ENCODE measurements at regions not wholly inside any gene's neighbourhood (a gene's known extent, or its start where the extent isn't known, plus 50 kb on each side); places are given as distances from the start of the nearest gene placed in this dataset.
A peak's percentile ranks its signal among the peaks of the same experiment; 100 is the strongest.
"Not testable (repeated sequence)": the region's sequence is repeated elsewhere in the genome, so short reads cannot be mapped to it uniquely, and the experiment has no call there.

- Histone ChIP-seq H3K9me3 (ENCODE audit: low read length) (peaks cover 4% of the 10 kb centered on the region; the same call in 1 of the 2 replicates), H3K4me1 (ENCODE audit: low read length) (no peaks in the 10 kb centered on the region), H3K27ac (ENCODE audit: low read length) (no peak overlapping the region), H3K4me3 (ENCODE audit: low read length) (no peak overlapping the region), H4K20me1 (ENCODE audit: insufficient read depth, low read depth, low read length) (no peaks in the 10 kb centered on the region), H3K27me3 (ENCODE audit: low read length) (no peaks in the 10 kb centered on the region), H3K36me3 (ENCODE audit: insufficient read depth, low read length) (no peaks in the 10 kb centered on the region), H3K9me2 (replicated peaks; ENCODE audit: insufficient read depth, low read length) (no peaks in the 10 kb centered on the region; the same call in 1 of the 2 replicates), H3K79me2 (ENCODE audit: low read length) (no peaks in the 10 kb centered on the region), H3K9ac (ENCODE audit: low read length) (no peak overlapping the region), H3K4me2 (ENCODE audit: low read depth, low read length, poor library complexity, severe bottlenecking) (no peak overlapping the region), H2AFZ (ENCODE audit: low read length) (no peak overlapping the region)
- DNase-seq = no peak
Measured at GRCh38 chr4:162469977-162470376, 306.2 kb upstream of the FSTL5 start.

- H3K27me3 ChIP-seq (ENCODE audit: low read length); H3K4me2 ChIP-seq (ENCODE audit: low read depth, low read length, poor library complexity, severe bottlenecking); H3K9me2 ChIP-seq (replicated peaks; ENCODE audit: insufficient read depth, low read length); H3K4me3 ChIP-seq (ENCODE audit: low read length); H2AFZ ChIP-seq (ENCODE audit: low read length); H3K79me2 ChIP-seq (ENCODE audit: low read length); DNase-seq; H3K36me3 ChIP-seq (ENCODE audit: insufficient read depth, low read length); H3K4me1 ChIP-seq (ENCODE audit: low read length); H3K9me3 ChIP-seq (ENCODE audit: low read length); H4K20me1 ChIP-seq (ENCODE audit: insufficient read depth, low read depth, low read length); H3K9ac ChIP-seq (ENCODE audit: low read length); H3K27ac ChIP-seq (ENCODE audit: low read length): not testable (repeated sequence)
Measured at GRCh38 chr4:162465356-162465755, 301.6 kb upstream of the FSTL5 start.

- no peak overlapping the region for H3K27ac ChIP-seq (ENCODE audit: low read length)
- H2AFZ ChIP-seq (ENCODE audit: low read length) = no peak overlapping the region
- no peak overlapping the region for H3K4me3 ChIP-seq (ENCODE audit: low read length)
- no peaks in the 10 kb centered on the region for H3K79me2 ChIP-seq (ENCODE audit: low read length)
- H3K27me3 ChIP-seq (ENCODE audit: low read length) = no peaks in the 10 kb centered on the region
- H4K20me1 ChIP-seq (ENCODE audit: insufficient read depth, low read depth, low read length) = no peaks in the 10 kb centered on the region
- DNase-seq = peak; percentile 48
- H3K36me3 ChIP-seq (ENCODE audit: insufficient read depth, low read length) = no peaks in the 10 kb centered on the region
- H3K9me3 ChIP-seq (ENCODE audit: low read length) = no peaks in the 10 kb centered on the region; the same call in 1 of the 2 replicates
- H3K9ac ChIP-seq (ENCODE audit: low read length) = no peak overlapping the region
- no peak overlapping the region for H3K4me2 ChIP-seq (ENCODE audit: low read depth, low read length, poor library complexity, severe bottlenecking)
- no peaks in the 10 kb centered on the region for H3K4me1 ChIP-seq (ENCODE audit: low read length)
- no peaks in the 10 kb centered on the region for H3K9me2 ChIP-seq (replicated peaks; ENCODE audit: insufficient read depth, low read length)
Measured at GRCh38 chr4:162461952-162462351, 298.2 kb upstream of the FSTL5 start.

GRCh38 chr4:162458051-162458450 lies 294.3 kb upstream of the FSTL5 start:
- Histone ChIP-seq H3K4me3 (ENCODE audit: low read length) (no peak overlapping the region), H2AFZ (ENCODE audit: low read length) (no peak overlapping the region), H3K27me3 (ENCODE audit: low read length) (no peaks in the 10 kb centered on the region), H3K27ac (ENCODE audit: low read length) (no peak overlapping the region), H3K9me3 (ENCODE audit: low read length) (peaks cover 6% of the 10 kb centered on the region; the same call in 1 of the 2 replicates), H3K9ac (ENCODE audit: low read length) (no peak overlapping the region), H3K79me2 (ENCODE audit: low read length) (no peaks in the 10 kb centered on the region), H3K9me2 (replicated peaks; ENCODE audit: insufficient read depth, low read length) (0 out of 2 replicates have a peak, but pooled peaks cover 7% of the 10 kb centered on the region), H3K4me2 (ENCODE audit: low read depth, low read length, poor library complexity, severe bottlenecking) (no peak overlapping the region), H4K20me1 (ENCODE audit: insufficient read depth, low read depth, low read length) (no peaks in the 10 kb centered on the region), H3K36me3 (ENCODE audit: insufficient read depth, low read length) (no peaks in the 10 kb centered on the region), H3K4me1 (ENCODE audit: low read length) (no peaks in the 10 kb centered on the region)
- DNase-seq = no peak

GRCh38 chr4:162457071-162457865 lies 293.5 kb upstream of the FSTL5 start:
- Histone ChIP-seq H3K9ac (ENCODE audit: low read length) (no peak overlapping the region), H3K4me3 (ENCODE audit: low read length) (no peak overlapping the region), H4K20me1 (ENCODE audit: insufficient read depth, low read depth, low read length) (no peaks in the 10 kb centered on the region), H3K4me2 (ENCODE audit: low read depth, low read length, poor library complexity, severe bottlenecking) (no peak overlapping the region), H3K36me3 (ENCODE audit: insufficient read depth, low read length) (no peaks in the 10 kb centered on the region), H3K79me2 (ENCODE audit: low read length) (no peaks in the 10 kb centered on the region), H3K4me1 (ENCODE audit: low read length) (no peaks in the 10 kb centered on the region), H3K9me2 (replicated peaks; ENCODE audit: insufficient read depth, low read length) (0 out of 2 replicates have a peak, but pooled peaks cover 7% of the 10 kb centered on the region), H3K27me3 (ENCODE audit: low read length) (no peaks in the 10 kb centered on the region), H2AFZ (ENCODE audit: low read length) (no peak overlapping the region), H3K27ac (ENCODE audit: low read length) (no peak overlapping the region), H3K9me3 (ENCODE audit: low read length) (peaks cover 6% of the 10 kb centered on the region; the same call in 1 of the 2 replicates)
- DNase-seq = no peak

GRCh38 chr4:162456106-162456505 lies 292.3 kb upstream of the FSTL5 start:
- H3K4me2 ChIP-seq (ENCODE audit: low read depth, low read length, poor library complexity, severe bottlenecking) = no peak overlapping the region
- H3K27me3 ChIP-seq (ENCODE audit: low read length) = no peaks in the 10 kb centered on the region
- H3K4me3 ChIP-seq (ENCODE audit: low read length) = no peak overlapping the region
- no peaks in the 10 kb centered on the region for H3K79me2 ChIP-seq (ENCODE audit: low read length)
- no peaks in the 10 kb centered on the region for H3K36me3 ChIP-seq (ENCODE audit: insufficient read depth, low read length)
- no peaks in the 10 kb centered on the region for H4K20me1 ChIP-seq (ENCODE audit: insufficient read depth, low read depth, low read length)
- no peaks in the 10 kb centered on the region for H3K4me1 ChIP-seq (ENCODE audit: low read length)
- no peak for DNase-seq
- H3K27ac ChIP-seq (ENCODE audit: low read length) = no peak overlapping the region
- peaks cover 15% of the 10 kb centered on the region for H3K9me3 ChIP-seq (ENCODE audit: low read length)
- 0 out of 2 replicates have a peak, but pooled peaks cover 7% of the 10 kb centered on the region for H3K9me2 ChIP-seq (replicated peaks; ENCODE audit: insufficient read depth, low read length)
- H3K9ac ChIP-seq (ENCODE audit: low read length) = no peak overlapping the region
- no peak overlapping the region for H2AFZ ChIP-seq (ENCODE audit: low read length)

- Histone ChIP-seq H3K9ac (ENCODE audit: low read length) (no peak overlapping the region), H4K20me1 (ENCODE audit: insufficient read depth, low read depth, low read length) (no peaks in the 10 kb centered on the region), H3K27me3 (ENCODE audit: low read length) (no peaks in the 10 kb centered on the region), H2AFZ (ENCODE audit: low read length) (no peak overlapping the region), H3K4me1 (ENCODE audit: low read length) (no peaks in the 10 kb centered on the region), H3K36me3 (ENCODE audit: insufficient read depth, low read length) (no peaks in the 10 kb centered on the region), H3K4me2 (ENCODE audit: low read depth, low read length, poor library complexity, severe bottlenecking) (no peak overlapping the region), H3K9me3 (ENCODE audit: low read length) (peaks cover 22% of the 10 kb centered on the region), H3K79me2 (ENCODE audit: low read length) (no peaks in the 10 kb centered on the region), H3K27ac (ENCODE audit: low read length) (no peak overlapping the region), H3K4me3 (ENCODE audit: low read length) (no peak overlapping the region), H3K9me2 (replicated peaks; ENCODE audit: insufficient read depth, low read length) (0 out of 2 replicates have a peak, but pooled peaks cover 3% of the 10 kb centered on the region)
- no peak for DNase-seq
Measured at GRCh38 chr4:162450531-162451035, 286.8 kb upstream of the FSTL5 start.

GRCh38 chr4:162443510-162443909 lies 279.7 kb upstream of the FSTL5 start:
- H3K27ac ChIP-seq (ENCODE audit: low read length) = no peak overlapping the region
- H3K27me3 ChIP-seq (ENCODE audit: low read length) = no peaks in the 10 kb centered on the region
- no peaks in the 10 kb centered on the region for H3K4me1 ChIP-seq (ENCODE audit: low read length)
- no peak overlapping the region for H3K9ac ChIP-seq (ENCODE audit: low read length)
- H3K4me3 ChIP-seq (ENCODE audit: low read length) = no peak overlapping the region
- no peaks in the 10 kb centered on the region for H3K36me3 ChIP-seq (ENCODE audit: insufficient read depth, low read length)
- no peak overlapping the region for H3K4me2 ChIP-seq (ENCODE audit: low read depth, low read length, poor library complexity, severe bottlenecking)
- no peak for DNase-seq
- no peaks in the 10 kb centered on the region for H4K20me1 ChIP-seq (ENCODE audit: insufficient read depth, low read depth, low read length)
- H2AFZ ChIP-seq (ENCODE audit: low read length) = no peak overlapping the region
- H3K9me3 ChIP-seq (ENCODE audit: low read length) = peaks cover 21% of the 10 kb centered on the region; the same call in 1 of the 2 replicates
- no peaks in the 10 kb centered on the region for H3K9me2 ChIP-seq (replicated peaks; ENCODE audit: insufficient read depth, low read length)
- no peaks in the 10 kb centered on the region for H3K79me2 ChIP-seq (ENCODE audit: low read length)
